ENCODE measurements at regions not wholly inside any gene's neighbourhood (a gene's known extent, or its start where the extent isn't known, plus 50 kb on each side); places are given as distances from the start of the nearest gene placed in this dataset.
"Not testable (repeated sequence)": the region's sequence is repeated elsewhere in the genome, so short reads cannot be mapped to it uniquely, and the experiment has no call there.

DNA sequence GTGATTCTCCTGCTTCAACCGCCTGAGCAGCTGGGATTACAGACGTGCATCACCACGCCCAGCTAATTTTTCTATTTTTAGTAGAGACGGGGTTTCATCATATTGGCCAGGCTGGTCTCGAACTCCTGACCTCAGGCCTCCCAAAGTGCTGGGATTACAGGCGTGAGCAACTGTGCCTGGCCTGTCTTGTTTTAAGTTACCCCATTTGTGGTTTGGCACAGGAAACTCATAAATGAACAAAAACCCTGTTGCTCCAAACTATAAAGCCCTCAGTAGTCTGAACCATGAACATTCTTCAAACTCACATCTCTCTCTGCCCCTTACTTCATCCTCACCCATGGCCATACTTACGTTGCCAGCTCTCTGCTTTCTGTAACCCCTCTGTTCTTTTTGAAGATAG, 61.7 kb downstream of the RHOU start:
- not testable (repeated sequence) for FAIRE-seq

DNA sequence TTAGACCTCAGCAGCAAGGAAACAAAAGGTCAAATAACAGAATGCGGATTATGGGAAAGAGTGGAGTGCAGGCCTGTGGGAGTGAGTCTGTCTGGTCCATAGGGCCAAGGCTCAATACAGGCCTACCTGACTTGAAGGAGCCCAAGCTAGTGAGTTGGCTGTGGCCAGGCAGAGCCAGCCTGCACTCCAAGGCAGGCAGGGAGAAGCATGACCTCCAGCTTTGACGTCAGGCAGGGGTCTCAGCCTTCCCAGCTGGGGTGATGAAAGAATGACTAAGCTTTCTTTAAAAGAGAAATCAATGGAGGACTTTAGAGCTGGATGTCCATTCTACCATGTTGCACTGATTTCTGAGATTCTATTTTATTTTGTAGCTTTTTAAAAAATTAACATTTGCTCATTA, 62.8 kb downstream of the RHOU start:
- no peak for FAIRE-seq

DNA sequence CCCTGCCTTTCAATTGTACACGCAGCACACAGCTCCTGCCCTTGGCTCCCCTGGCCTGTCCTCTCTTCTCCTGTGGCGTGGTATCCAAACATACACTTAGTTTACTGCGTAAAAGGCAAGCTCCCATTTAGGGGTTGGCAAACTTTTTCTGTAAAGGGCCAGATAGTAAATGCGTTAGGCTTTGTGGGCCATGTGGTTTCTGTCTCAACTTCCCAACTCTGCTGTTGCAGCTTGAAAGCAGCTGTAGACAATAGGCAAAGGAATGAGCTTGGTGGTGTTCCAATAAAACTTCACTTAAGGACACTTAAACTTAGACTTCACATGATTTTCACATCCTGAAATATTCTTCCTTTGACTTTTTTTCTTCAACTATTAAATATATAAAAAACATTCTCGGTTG, 63.3 kb downstream of the RHOU start:
- no peak for FAIRE-seq

DNA sequence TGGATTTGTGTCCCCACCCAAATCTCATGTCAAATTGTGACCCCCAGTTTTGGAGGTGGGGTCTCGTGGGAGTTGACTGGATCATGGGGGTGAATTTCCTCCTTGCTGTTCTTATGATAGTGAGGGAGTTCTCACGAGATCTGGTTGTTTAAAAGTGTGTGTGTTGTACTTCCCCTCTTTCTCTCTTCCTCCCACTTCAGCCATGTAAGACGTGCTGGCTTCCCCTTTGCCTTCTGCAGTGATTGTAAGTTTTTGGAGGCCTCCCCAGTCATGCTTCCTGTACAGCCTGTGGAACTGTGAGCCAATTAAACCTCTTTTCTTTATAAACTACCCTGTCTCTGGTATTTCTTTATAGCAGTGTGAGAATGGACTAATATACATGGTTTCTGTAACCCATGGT, 64.6 kb downstream of the RHOU start:
- FAIRE-seq: no peak

DNA sequence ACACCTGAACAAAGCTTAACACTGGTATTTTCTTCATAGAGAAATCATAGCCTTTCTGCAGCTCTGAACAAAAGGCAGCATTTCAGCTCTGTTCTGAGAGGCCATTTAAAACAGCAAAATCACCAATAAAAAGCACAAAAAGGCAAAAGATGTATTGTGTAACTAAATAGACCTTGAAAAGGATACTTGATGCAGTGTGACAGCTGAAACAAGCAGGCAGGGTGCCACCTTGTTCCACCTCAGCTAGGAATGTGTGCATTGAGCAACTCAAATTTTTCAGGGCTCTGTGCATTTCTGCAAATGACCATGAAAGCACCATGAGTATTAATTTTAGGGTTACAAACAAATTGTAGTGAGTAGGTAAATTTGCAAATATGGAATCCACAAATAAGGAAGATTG, 65.8 kb downstream of the RHOU start:
- FAIRE-seq: no peak

DNA sequence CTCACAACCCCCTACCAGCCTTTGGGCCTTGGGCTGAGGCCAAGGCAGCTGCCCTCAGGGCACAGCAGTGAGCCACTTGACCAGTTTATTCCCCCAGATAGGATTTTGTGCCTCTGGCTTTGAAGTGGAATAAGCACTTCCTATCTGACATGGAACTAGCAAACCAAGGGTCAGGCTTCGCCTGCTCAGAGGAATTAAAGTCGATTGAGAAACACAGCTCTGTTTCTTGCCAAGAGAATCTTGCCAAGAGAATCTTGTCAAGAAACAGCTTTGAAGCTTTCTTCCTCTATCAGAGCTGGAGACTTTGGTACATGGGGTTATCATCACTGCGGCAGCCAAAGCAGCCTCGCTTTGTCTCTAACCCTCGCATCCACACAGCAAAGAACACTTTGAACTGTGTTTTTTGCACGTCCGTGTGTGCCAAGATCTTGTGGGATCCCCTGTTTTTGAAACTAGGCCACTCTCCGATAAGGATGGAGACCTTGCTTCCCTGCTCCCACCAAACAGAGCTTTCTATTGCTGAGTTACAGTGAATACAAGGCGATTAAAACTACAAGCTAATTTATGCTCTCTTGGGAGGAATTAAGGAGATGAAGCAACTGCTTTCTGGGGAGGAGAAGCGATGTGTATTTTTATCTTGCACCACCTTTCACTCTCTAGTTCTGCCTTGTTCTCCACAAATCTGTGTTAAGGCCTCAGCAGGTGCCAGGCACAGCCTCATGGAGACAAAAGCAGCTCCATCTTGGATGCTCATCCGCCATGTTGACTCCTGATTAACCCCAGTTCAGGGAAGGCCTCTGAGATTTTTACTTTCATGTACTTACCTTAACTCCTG, 67.3 kb downstream of the RHOU start:
- no peak for FAIRE-seq

DNA sequence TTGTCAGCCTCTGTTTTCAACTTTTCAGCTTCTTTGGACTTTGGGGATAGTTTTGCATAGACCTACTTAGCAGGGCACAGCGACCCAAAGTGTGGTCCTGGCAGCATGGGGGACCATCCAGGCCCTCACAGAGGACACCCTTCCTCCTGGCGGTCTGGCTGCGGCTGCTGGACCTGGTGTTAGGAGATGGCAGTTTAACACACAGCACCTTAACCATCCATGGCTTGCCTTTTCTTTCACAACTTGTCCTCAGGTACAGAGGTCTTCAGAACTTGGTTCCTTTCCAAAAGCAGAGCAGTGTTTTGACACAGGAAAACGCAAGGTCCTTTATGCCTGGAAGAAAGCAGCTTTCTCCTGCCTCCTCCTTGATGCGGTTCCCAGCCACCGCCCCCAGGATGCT, 68.1 kb downstream of the RHOU start:
- FAIRE-seq: no peak

DNA sequence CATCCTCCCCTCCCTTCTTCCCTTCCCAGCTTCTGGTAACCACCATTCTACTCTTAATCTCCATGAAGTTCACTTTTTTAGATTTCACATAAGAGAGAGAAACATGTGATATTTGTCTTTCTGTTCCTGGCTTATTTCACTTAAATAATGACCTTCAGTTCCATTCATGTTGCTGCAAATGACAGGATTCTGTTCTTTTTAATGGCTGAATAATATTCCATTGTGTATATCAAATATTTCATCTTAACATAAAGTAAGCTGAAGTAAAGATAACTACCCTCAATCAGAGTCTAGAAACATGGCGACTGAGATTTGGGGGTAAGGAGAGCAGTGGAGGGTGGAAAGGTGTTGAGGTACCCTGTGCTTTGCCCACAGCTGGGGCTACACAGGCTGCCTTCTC, 68.9 kb downstream of the RHOU start:
- FAIRE-seq: no peak

DNA sequence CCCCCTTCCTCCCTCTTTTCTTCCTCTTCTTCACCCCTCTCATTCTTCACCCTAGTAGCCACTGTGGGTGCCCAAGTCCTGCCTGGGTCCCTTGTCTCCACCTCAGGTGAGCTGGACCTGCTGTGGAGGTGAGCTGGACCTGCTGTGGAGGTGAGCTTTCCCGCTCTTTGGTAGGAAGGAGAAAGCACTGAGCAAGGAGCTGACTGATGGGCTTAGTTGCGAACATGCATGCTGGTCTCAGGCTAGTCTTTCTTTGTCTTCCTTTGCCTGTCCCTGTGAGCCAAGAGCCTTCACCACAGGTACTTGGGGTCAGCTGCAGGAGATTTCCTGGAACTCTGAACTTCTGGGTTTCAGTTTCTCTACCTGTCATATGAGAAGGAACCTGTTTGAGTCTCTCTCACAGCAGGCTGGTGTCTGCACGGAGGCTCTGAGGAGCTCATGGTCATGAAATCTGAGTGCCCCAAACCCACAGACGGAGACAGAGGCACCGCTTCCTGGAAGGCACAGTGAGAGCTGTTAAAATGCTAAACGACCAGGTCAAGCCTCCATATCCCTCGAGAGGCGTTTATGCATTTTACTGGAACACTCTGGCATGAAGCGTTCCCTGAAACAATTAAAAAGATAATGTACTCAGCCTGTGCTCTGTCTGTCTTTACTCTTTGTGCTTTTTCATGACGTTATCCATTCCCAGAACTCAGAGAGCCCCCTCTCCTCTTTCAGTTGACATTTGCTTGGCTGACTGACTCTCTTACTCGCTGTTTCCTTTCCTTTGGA, 69.5 kb downstream of the RHOU start:
- no peak for FAIRE-seq

DNA sequence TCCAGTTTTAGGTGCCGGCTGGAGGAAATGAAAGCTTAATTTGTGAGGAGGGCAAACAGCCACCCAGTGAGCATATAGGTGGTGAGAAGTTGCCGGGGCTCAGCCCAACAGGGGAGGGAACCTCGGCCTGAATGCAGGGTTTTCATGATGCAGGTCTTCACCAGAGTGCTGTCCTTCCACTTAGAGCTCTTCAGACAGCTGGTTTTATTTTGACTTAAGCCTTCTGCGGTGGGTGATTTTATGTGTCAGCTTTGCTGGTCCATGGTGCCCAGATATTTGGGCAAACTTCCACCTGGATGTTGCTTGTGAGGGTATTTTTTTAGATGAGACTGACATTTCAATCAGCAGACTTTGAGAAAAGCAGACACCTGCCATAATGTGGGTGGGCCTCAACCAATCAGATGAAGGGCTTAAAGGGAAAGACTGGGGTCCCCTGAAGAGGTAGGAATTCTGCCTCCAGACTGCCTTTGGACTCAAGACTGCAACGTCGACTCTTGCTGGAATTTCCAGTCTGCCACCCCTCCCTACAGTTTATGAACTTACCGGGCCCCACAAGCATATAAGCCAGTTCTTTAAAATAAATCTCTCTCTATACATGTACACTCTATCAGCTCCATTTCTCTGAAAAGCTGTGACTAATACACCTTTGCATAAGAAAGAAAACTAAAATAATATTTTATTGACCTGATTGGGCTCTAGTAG, 72.8 kb downstream of the RHOU start:
- FAIRE-seq: no peak

DNA sequence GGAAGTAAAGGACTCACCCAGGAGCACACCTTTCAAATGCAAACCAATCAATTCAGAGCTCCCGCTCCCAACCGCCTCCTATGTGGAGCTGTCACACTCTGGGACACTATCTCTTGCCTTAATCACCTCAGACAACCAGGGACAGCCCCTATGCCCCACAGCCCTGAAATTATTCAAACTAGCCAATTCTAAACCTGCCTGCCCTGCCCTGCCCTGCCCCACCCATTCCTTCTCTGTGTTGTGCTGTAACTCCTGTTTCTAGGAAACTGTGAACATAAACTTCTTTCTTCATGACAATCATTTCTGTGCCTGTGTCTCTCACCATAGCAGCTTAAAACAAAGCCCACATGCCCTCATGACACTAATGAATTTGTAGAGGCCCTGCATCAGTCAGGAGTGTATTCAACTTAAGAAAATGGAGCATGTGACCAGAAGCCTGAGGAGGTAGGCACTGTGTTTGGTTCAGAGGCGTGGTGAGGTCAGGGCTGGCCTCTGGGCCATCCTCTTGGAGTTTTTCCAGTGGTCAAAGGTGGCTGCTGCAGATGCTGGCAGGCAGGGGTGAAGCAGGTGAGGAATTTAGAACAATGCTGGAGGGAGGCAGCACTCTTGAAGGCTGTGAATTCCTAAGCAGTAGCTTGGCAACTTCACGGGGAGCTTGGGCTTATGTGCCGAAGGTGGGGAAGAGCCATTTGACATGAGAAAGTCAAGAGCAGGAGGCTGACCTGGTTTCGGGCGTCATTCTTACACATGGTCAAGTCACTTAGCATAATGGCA, 74.5 kb downstream of the RHOU start:
- no peak for FAIRE-seq

DNA sequence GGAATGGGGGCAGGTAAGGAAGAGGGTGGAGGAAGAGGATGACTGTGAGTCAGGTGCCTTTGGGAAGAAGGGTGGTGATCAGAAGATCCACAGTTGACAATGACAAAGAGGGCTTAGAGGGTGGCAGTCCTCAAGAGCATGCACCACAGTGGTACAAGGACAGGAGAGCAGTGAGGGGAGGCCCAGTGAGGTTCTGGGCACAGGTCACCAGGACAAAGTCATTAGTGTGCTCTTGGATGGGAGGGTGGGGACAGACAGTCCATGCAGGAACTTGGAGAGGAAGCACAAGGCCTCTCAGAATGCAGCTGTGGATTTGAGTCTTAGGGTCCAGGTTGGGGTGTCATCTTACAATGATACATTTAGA, 75.1 kb downstream of the RHOU start:
- FAIRE-seq: no peak

DNA sequence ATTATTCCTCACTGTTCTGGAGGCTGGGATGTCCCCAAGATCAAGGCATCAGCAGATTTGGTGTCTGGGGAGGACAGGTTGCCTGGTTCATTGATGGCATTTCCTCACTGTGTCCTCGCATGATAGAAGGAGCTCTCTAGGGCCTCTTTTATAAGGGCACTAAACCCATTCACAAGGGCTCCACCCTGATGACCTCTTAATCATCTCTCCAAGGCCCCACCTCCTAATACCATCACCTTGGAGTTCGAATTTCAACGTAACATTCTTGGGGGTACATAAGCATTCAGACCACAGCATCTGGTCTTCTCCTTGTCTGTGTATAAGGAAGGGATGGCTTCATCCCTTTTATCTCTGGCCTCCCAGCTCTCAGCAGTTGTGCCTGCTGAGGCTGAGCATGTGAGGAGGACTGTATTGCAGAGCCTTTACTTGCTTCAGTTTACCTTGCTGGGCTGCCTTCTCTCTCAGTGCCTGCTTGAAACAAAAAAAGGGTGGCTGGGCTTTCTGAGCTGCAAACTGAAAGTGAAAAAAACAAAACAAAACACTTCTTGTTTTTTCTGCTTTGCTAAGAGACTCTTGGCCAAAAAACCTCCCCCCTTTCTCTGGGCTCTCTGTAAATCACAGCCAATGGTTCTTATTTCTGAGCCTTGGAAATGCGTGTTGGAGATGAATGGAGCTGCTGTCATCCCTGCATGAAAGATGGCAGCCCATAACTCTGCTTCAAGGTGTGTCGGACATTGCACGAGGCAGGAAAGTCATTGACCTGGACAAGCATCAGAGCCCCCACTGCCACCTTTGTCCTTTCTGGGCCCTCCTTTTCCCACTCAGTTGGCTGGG, 75.8 kb downstream of the RHOU start:
- FAIRE-seq: no peak

DNA sequence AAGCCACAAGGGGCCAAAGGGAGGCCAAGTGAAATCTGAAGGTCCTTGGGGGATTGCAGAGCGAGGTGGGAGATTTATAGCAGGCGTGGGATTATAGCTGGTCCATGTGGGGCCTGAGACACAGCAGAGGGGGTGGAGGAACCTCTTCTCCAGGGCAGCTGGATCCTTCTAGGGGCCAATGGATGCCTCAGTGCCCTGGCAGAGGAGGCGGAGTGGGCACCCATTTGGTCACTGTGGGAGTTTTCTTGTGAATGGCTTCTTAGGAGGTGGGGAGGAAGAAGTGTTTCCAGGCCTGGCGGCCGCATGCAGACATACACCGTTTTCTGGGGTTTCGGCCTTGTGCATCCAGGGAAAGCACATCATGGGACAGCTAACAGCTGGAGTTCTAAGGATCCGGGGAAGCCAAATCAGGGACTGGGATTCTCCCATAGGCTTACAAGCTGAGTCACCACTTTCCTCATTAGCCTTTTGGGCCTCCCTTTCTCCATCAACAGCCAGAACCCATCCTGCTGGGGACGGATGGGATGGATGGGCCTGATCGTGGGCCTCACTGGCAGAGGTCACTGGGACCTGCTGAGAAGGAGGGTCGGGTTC, 76.5 kb downstream of the RHOU start:
- FAIRE-seq: no peak

DNA sequence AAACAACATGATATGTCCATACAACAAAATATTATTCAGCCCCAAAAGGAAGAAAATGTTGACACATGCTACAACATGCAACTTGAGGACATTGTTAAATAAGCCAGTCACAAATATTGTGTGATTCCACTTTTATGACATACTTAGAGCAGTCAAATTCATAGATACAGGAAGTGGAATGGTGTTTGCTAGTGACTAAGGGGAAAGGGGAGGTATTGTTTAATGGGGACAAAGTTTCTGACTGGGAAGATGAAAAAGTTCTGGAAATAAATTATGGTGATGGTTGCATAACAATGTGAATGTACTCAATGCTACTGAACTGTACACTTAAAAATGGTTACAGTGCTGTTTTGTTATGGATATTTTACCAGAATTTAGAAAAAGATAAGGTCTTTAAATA, 77.7 kb downstream of the RHOU start:
- FAIRE-seq: no peak

DNA sequence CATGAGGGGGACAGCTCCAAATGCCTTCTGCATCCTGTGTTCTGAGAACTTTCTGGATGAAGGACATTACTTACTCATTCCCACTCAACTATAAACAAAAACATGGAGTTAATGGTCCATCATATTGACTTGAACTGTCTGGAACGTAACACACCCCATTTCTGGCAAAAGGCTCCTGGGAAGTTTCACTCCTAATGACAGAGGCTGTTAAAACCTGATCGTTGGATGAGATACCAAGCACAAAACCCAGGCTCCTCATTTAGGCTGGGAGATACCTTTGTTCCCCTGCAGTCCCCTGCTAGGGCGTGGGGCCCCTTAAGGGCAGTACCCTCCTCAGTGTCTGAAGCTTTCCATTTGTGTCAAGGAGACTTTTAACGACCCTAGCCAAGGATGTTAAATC, 78.9 kb downstream of the RHOU start:
- no peak for FAIRE-seq

DNA sequence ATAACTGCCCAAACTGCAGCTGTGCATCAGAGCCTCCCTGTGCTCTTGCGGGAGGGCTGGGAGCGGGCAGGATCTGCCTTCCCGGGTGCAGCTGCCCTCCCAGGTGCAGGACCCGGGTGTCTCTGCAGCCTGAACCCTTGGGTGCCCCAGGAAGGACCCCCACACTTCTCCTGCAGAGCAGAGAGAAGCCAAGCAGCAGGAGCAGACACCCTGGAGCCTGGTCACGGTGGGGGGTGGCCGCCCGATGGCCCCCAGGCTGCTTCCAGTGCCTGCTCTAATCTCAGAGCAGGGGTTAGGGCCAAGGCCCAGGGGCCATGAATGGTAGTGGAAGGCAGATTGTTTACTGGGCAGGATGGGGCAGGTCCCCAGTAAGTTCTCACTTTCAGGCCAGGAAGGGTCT, 83.0 kb downstream of the RHOU start:
- no peak for FAIRE-seq

DNA sequence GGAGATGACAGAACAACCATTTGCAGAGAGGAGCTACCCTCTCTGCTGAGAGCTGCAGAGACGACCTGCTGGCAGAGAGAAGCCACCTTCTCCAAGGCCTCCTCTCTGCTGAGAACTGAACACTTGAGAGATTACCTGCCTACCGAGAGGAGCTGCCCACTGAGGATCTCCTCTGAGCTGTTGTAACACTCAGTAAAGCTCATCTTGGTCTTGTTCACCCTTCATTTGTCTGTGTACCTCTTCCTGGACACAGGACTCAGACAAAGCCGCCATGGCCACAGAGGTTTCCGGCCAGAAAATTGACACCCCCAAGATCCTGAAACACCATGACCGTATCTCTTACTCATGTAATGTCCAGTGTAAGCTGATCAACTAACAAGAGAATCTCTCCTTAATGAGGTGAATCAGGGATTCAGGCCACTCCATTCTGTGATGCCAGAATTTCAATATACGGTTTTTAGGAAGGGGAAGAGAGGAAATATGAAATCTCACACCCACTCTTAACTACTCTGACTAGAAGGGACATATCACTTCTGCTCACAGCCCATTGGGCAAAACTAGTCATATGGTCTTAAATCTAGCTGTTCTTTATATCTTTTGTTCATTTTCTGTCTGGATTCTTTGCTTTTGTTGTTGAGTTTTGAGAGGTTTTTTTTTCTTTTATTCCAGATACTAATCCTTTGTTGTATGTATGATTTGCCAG, 83.8 kb downstream of the RHOU start:
- FAIRE-seq: no peak

DNA sequence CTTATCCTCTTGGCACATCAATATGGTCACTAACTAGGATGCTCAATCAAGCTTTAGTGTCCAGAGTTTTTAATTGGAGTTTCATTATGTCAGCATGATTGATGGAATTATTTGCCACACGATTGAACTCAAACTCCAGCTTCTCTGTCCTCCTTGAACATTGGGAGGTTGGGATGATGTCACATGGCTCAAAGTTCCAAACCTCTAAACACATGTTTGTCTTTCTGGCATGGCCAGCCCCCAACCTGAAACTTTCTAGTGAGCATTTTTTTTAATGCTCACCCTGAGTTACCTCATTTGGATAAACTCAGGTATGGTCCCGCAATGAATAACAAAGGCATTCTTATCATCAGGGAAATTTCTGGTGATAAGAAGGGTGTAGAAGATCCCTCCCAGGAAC, 86.0 kb downstream of the RHOU start:
- FAIRE-seq: no peak

DNA sequence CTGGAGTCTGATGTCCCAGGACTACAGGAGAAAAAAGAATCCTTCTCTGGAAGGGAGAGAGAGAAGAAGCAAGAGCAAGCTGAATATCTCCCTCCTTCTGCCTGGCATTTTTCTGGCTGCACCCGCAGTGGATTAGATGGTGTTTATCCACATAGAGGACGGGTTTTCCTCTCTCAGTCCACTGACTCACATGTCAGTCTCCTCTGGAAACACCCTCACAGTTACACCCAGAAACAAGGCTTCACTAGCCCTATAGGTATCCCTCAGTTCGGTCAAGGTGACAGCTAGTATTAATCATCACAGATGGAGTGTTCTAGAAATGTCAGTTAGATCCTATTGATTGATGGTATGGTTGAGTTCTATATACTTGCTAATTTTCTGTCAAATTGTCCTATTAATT, 87.9 kb downstream of the RHOU start:
- FAIRE-seq: no peak

DNA sequence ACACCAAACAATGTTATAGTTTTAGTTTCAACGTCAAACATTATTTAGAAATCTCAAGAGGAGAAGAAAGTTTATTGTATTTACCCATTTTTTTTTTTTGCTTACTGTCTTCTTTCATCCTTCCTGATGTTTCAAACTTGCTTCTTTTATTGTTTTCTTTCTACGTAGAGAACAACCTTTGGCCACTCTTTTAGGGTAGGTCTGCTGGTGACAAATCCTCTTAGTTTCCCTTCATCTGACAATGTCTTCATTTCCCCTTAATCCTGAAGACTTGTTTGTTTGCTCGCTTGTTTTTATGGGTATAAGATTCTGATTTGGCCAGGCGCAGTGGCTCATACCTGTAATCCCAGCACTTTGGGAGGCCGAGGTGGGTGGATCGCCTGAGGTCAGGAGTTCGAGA, 89.1 kb downstream of the RHOU start:
- peak; percentile 69 for FAIRE-seq
